GM19023 (cell line): ENCODE measurements at regions not wholly inside any gene's neighbourhood (a gene's known extent, or its start where the extent isn't known, plus 50 kb on each side); places are given as distances from the start of the nearest gene placed in this dataset.
A peak's percentile ranks its signal among the peaks of the same experiment; 100 is the strongest.

Experiments used
- ATAC-seq: cut with Tn5 transposase; IDR thresholded peaks from one replicate; pipeline ENCODE4 v1.9.1; 2021; ENCODE audit warnings: mild to moderate bottlenecking, moderate library complexity; ENCODE audit not compliant: unreplicated experiment

- no peak for ATAC-seq
Measured at GRCh38 chr13:103325672-103326071, 259.5 kb upstream of the SLC10A2 start.

- ATAC-seq = no peak
Measured at GRCh38 chr13:103324641-103325040, 258.4 kb upstream of the SLC10A2 start.

GRCh38 chr13:103315711-103316110, 249.5 kb upstream of the SLC10A2 start:
- no peak for ATAC-seq

- ATAC-seq = no peak
Measured at GRCh38 chr13:103312467-103312866, 246.2 kb upstream of the SLC10A2 start.

- ATAC-seq = no peak
Measured at GRCh38 chr13:103308667-103309066, 242.4 kb upstream of the SLC10A2 start.

GRCh38 chr13:103306163-103306562, 239.9 kb upstream of the SLC10A2 start:
- ATAC-seq = no peak

- ATAC-seq = no peak
Measured at GRCh38 chr13:103303078-103303651, 236.9 kb upstream of the SLC10A2 start.

GRCh38 chr13:103302676-103303075, 236.5 kb upstream of the SLC10A2 start:
- ATAC-seq = no peak

- no peak for ATAC-seq
Measured at GRCh38 chr13:103299079-103299478, 232.9 kb upstream of the SLC10A2 start.

GRCh38 chr13:103297083-103297482, 230.9 kb upstream of the SLC10A2 start:
- no peak for ATAC-seq

- ATAC-seq = no peak
Measured at GRCh38 chr13:103291798-103292572, 225.8 kb upstream of the SLC10A2 start.

GRCh38 chr13:103291226-103291625, 225.0 kb upstream of the SLC10A2 start:
- ATAC-seq = no peak

GRCh38 chr13:103289681-103290080, 223.5 kb upstream of the SLC10A2 start:
- no peak for ATAC-seq

- no peak for ATAC-seq
Measured at GRCh38 chr13:103288114-103288513, 221.9 kb upstream of the SLC10A2 start.

- no peak for ATAC-seq
Measured at GRCh38 chr13:103287659-103288058, 221.4 kb upstream of the SLC10A2 start.

GRCh38 chr13:103284466-103284865, 218.2 kb upstream of the SLC10A2 start:
- ATAC-seq = no peak

GRCh38 chr13:103283451-103283820, 217.2 kb upstream of the SLC10A2 start:
- no peak for ATAC-seq

- no peak for ATAC-seq
Measured at GRCh38 chr13:103282571-103283450, 216.6 kb upstream of the SLC10A2 start.

- no peak for ATAC-seq
Measured at GRCh38 chr13:103277959-103278694, 211.9 kb upstream of the SLC10A2 start.

GRCh38 chr13:103276775-103277498, 210.7 kb upstream of the SLC10A2 start:
- peak; percentile 65 for ATAC-seq
